Activated T-helper 17 cell treated with anti-CD3 and anti-CD28 coated beads, Interleukin-2, amount 50 U/mL, for 72 hours (primary cell): ENCODE measurements at regions not wholly inside any gene's neighbourhood (a gene's known extent, or its start where the extent isn't known, plus 50 kb on each side); places are given as distances from the start of the nearest gene placed in this dataset.

Experiments
- ATAC-seq: fragments of 150-1000 bp; cut with Tn5 transposase; replicated peaks from 2 replicates; pipeline ENCODE4 v1.10.0; 2021; ENCODE audit warnings: mild to moderate bottlenecking, moderate library complexity
- H3K27ac Mint-ChIP-seq: one replicate; pipeline ENCODE4 v1.8.0; 2022; ENCODE audit warnings: mixed read lengths
- H3K27me3 Mint-ChIP-seq: one replicate; pipeline ENCODE4 v1.8.0; 2022; ENCODE audit warnings: mixed read lengths
- H3K36me3 Mint-ChIP-seq: one replicate; pipeline ENCODE4 v1.8.0; 2022; ENCODE audit warnings: low read depth, mild to moderate bottlenecking, mixed read lengths
- H3K4me1 Mint-ChIP-seq: one replicate; pipeline ENCODE4 v1.8.0; 2022; ENCODE audit warnings: mixed read lengths
- H3K4me3 Mint-ChIP-seq: one replicate; pipeline ENCODE4 v1.8.0; 2022; ENCODE audit warnings: mild to moderate bottlenecking, mixed read lengths
- H3K9me3 Mint-ChIP-seq: one replicate; pipeline ENCODE4 v1.8.0; 2022; ENCODE audit warnings: mixed read lengths

DNA sequence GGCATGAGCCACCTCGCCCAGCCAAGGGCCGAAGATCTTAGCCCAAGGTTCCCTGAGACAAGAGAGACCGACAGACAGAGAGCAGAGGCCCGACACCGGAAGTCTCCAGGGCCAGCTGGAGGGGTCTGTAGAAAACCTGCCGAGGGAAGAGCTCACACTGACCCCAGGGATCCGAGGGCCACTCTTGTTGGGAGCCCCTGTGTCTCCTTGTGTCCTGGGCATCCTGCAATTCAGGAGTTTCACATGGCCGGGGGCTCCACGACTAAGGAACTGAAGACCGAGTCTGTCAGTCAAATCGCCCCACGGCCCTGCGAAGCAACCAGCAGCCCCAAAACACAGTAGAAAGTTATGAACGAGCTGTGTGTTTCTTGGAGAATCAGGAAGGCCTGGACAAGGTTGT is 1482.0 kb downstream of the BRD1 start:
- H3K27me3 Mint-ChIP-seq, result peaks cover 4% of the 10 kb centered on the region
- no peak for ATAC-seq
- H3K9me3 Mint-ChIP-seq, result no peaks in the 10 kb centered on the region
- no peak overlapping the region for H3K27ac Mint-ChIP-seq
- no peaks in the 10 kb centered on the region for H3K36me3 Mint-ChIP-seq
- no peaks in the 10 kb centered on the region for H3K4me1 Mint-ChIP-seq
- H3K4me3 Mint-ChIP-seq, result no peak overlapping the region

- H3K9me3 Mint-ChIP-seq, result no peaks in the 10 kb centered on the region
- ATAC-seq, result no peak
- no peaks in the 10 kb centered on the region for H3K36me3 Mint-ChIP-seq
- H3K27me3 Mint-ChIP-seq, result peaks cover 4% of the 10 kb centered on the region
- no peak overlapping the region for H3K4me3 Mint-ChIP-seq
- H3K4me1 Mint-ChIP-seq, result no peaks in the 10 kb centered on the region
- H3K27ac Mint-ChIP-seq, result no peak overlapping the region
Observed at GRCh38 chr22:48343461-48343860, 1484.2 kb downstream of the BRD1 start.

DNA sequence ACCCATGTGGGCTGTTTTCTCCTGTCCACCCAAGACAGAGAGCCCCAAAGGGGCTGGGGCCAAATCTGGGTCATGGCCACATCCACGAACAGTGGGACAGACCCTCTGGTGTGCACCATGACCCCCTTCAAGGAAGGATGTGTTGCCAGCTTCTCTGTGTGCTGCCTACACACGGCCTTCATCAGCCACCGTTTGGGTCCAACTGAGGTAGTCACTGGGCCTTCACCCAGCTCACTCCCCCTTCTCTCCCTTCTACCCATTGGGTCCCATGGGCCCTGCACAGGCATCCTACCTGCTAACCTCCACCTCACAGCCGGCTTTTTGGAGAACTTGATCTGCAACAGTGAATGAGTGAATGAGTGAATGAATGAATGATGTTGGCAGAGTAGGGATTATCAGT is 1484.9 kb downstream of the BRD1 start:
- ATAC-seq, result no peak
- H3K4me1 Mint-ChIP-seq, result no peaks in the 10 kb centered on the region

GRCh38 chr22:48342016-48342415 is 1485.7 kb downstream of the BRD1 start:
- Mint-ChIP-seq H3K4me3 (no peak overlapping the region), H3K4me1 (no peaks in the 10 kb centered on the region), H3K27ac (no peak overlapping the region), H3K9me3 (no peaks in the 10 kb centered on the region), H3K27me3 (peaks cover 9% of the 10 kb centered on the region), H3K36me3 (no peaks in the 10 kb centered on the region)
- no peak for ATAC-seq

More for the DNA sequence above, 1484.9 kb downstream of the BRD1 start:
- no peaks in the 10 kb centered on the region for H3K9me3 Mint-ChIP-seq
- no peaks in the 10 kb centered on the region for H3K36me3 Mint-ChIP-seq
- H3K27me3 Mint-ChIP-seq, result peaks cover 8% of the 10 kb centered on the region
- no peak overlapping the region for H3K4me3 Mint-ChIP-seq
- no peak overlapping the region for H3K27ac Mint-ChIP-seq

- ATAC-seq, result no peak
- no peaks in the 10 kb centered on the region for H3K9me3 Mint-ChIP-seq
- H3K27ac Mint-ChIP-seq, result no peak overlapping the region
- peaks cover 9% of the 10 kb centered on the region for H3K27me3 Mint-ChIP-seq
- H3K4me1 Mint-ChIP-seq, result no peaks in the 10 kb centered on the region
- H3K4me3 Mint-ChIP-seq, result no peak overlapping the region
- no peaks in the 10 kb centered on the region for H3K36me3 Mint-ChIP-seq
Observed at GRCh38 chr22:48340727-48341709, 1486.7 kb downstream of the BRD1 start.

DNA sequence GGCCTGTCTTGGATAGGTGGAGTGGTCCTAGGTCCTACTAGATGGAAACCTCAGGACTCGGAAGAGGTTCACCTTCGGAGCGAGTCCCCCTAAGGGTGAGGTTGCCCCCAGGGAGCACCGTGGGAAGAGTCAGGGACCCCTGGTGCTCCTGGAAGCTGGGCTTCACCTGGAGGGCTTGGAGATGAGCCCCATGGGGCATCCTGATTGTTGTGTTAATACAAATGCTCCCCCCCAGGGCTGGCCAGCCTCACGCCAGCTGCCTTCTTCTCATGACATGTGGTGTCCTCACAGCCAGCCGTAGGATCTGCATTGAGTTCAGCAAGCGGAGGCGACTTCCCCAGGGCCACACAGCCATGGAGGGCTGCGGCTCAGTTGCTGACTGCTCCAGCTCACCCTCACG is 1487.5 kb downstream of the BRD1 start:
- no peak overlapping the region for H3K27ac Mint-ChIP-seq
- no peaks in the 10 kb centered on the region for H3K9me3 Mint-ChIP-seq
- H3K36me3 Mint-ChIP-seq, result no peaks in the 10 kb centered on the region
- H3K27me3 Mint-ChIP-seq, result peaks cover 9% of the 10 kb centered on the region
- no peak for ATAC-seq
- no peak overlapping the region for H3K4me3 Mint-ChIP-seq
- H3K4me1 Mint-ChIP-seq, result no peaks in the 10 kb centered on the region

DNA sequence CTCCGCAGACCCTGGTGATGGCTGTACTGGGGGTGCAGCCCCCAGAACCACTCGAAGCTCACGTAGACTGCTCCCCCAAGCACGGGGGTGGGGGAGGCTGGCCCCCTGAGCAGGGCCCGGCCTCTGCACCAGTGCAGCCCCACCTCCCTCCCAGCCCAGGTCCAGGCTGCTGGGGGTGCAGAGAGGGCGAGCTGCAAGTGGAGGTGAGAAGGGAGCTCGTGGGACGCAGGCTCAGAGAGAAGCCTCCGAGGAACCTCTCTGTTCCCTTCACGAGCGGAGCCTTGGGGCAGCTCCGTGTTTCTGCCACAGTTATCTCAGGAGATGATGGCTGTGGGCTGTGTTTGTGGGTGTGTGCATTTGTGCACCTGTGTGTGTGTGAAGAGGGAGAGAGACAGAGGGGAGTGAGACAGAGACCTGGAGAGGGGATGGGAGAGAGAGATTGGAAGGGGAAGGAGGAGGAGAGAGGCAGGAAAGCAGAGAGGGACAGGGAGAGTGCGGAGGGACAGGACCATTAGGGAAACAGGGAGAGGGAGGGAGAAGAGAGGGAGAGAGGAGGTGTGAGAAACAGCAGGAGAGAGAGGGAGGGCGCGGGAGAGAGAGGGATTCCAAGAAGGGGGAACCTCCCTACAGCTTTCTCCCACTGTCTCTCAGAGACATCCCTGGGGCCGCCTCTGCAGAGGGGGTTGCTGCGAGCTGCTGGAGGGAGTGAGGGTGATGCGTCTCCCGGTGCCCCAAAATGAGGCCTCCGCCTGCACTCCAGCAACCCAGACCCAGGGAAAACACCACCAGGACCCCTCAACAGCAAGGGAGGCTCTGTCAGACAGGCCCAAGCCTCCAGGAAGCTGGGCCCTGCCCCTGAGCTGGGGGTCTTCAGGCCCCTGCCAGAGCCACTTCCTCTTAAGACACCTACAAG is 1488.6 kb downstream of the BRD1 start:
- Mint-ChIP-seq H3K4me1 (no peaks in the 10 kb centered on the region), H3K27ac (no peak overlapping the region), H3K27me3 (peaks cover 9% of the 10 kb centered on the region), H3K36me3 (no peaks in the 10 kb centered on the region), H3K4me3 (no peak overlapping the region), H3K9me3 (no peaks in the 10 kb centered on the region)
- ATAC-seq, result no peak

- no peak overlapping the region for H3K4me3 Mint-ChIP-seq
- H3K36me3 Mint-ChIP-seq, result no peaks in the 10 kb centered on the region
- ATAC-seq, result no peak
- no peaks in the 10 kb centered on the region for H3K9me3 Mint-ChIP-seq
- H3K27ac Mint-ChIP-seq, result no peak overlapping the region
- H3K27me3 Mint-ChIP-seq, result peaks cover 9% of the 10 kb centered on the region
- H3K4me1 Mint-ChIP-seq, result no peaks in the 10 kb centered on the region
Observed at GRCh38 chr22:48337957-48338792, 1489.5 kb downstream of the BRD1 start.

DNA sequence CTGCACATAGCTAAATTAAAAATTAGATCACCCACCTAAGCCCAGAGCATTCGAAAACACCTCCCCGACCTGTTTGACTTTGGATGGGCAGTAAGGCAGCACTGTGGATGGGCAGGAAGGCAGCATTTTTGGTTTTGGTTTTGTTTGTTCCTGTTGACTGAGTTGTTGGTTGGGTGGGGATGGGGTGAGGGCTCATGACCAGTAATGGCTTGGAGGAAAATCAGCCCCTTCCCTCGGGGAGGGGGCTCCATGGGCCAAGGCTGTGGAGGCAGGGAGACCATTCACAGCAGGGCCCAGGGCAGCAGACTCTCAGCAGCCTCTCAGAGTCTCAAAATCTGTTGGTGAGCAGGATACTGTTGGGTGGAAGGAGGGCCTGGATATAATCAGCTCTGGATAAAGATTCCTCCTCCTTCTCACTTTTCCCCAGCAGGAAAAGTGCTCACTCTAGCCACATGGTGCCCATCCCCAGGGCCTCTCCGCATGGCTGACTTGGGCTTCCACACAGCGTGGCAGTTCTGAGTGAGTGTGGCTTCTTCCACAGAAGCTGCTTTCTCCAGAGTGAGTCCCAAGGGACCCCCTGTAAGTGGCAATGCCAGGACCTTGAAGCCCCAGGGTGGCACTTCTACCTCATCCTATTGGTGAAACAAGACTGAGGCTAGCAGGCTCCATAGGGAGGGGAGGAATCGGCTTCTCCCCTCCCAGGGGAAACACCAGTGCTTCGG is 1491.2 kb downstream of the BRD1 start:
- H3K27me3 Mint-ChIP-seq, result peaks cover 7% of the 10 kb centered on the region
- no peak for ATAC-seq
- no peak overlapping the region for H3K4me3 Mint-ChIP-seq
- H3K36me3 Mint-ChIP-seq, result no peaks in the 10 kb centered on the region
- no peaks in the 10 kb centered on the region for H3K9me3 Mint-ChIP-seq
- no peaks in the 10 kb centered on the region for H3K4me1 Mint-ChIP-seq
- H3K27ac Mint-ChIP-seq, result no peak overlapping the region

- H3K36me3 Mint-ChIP-seq, result no peaks in the 10 kb centered on the region
- H3K27ac Mint-ChIP-seq, result no peak overlapping the region
- ATAC-seq, result no peak
- H3K27me3 Mint-ChIP-seq, result peaks cover 5% of the 10 kb centered on the region
- no peaks in the 10 kb centered on the region for H3K9me3 Mint-ChIP-seq
- H3K4me1 Mint-ChIP-seq, result no peaks in the 10 kb centered on the region
- no peak overlapping the region for H3K4me3 Mint-ChIP-seq
Observed at GRCh38 chr22:48335442-48336139, 1492.1 kb downstream of the BRD1 start.

DNA sequence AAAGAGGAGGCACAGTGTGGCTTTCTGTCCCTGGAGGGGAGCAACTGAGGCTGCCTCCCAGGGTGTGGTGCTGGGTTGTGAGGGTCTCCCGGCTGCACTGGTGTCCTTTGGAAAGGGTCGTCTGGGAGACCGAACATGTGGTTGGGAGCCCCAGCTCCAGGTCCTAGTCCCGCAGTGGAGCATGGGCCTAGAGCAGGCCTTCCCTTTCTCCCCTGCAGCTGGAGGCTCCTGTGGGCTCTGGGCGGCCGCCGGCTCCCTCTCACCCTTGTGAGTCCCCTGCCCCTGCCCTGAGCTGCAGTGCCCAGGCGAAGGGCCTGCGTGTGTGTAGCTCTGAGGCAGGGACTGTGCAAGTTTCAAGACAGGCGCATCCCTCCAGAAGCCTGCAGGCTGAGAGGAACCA is 1492.7 kb downstream of the BRD1 start:
- H3K27ac Mint-ChIP-seq, result no peak overlapping the region
- peaks cover 5% of the 10 kb centered on the region for H3K27me3 Mint-ChIP-seq
- no peaks in the 10 kb centered on the region for H3K4me1 Mint-ChIP-seq
- no peak for ATAC-seq
- no peak overlapping the region for H3K4me3 Mint-ChIP-seq
- no peaks in the 10 kb centered on the region for H3K36me3 Mint-ChIP-seq
- H3K9me3 Mint-ChIP-seq, result no peaks in the 10 kb centered on the region

GRCh38 chr22:48333816-48334735 is 1493.6 kb downstream of the BRD1 start:
- Mint-ChIP-seq H3K27ac (no peak overlapping the region), H3K36me3 (no peaks in the 10 kb centered on the region), H3K9me3 (no peaks in the 10 kb centered on the region), H3K27me3 (peaks cover 5% of the 10 kb centered on the region), H3K4me1 (no peaks in the 10 kb centered on the region), H3K4me3 (no peak overlapping the region)
- ATAC-seq, result no peak
